HuH-7.5 (cell line): ENCODE measurements at regions not wholly inside any gene's neighbourhood (a gene's known extent, or its start where the extent isn't known, plus 50 kb on each side); places are given as distances from the start of the nearest gene placed in this dataset.
A peak's percentile ranks its signal among the peaks of the same experiment; 100 is the strongest.

Source experiments
- DNase-seq: peaks from one replicate; pipeline ENCODE4 v3.0.0; 2011; ENCODE audit warnings: low spot score

GRCh38 chr11:91955206-91955605 lies 269.4 kb upstream of the FAT3 start:
- no peak for DNase-seq

GRCh38 chr11:91952056-91952455 lies 272.6 kb upstream of the FAT3 start:
- DNase-seq: no peak

- DNase-seq: no peak
These were observed 277.3 kb upstream of the FAT3 start for GRCh38 chr11:91947215-91947820.

GRCh38 chr11:91946397-91946951 lies 278.1 kb upstream of the FAT3 start:
- DNase-seq: no peak

- DNase-seq: no peak
These were observed 289.5 kb upstream of the FAT3 start for GRCh38 chr11:91935120-91935519.

- no peak for DNase-seq
These were observed 292.3 kb upstream of the FAT3 start for GRCh38 chr11:91932151-91932821.

- DNase-seq: no peak
These were observed 297.2 kb upstream of the FAT3 start for GRCh38 chr11:91927448-91927847.

- no peak for DNase-seq
These were observed 297.7 kb upstream of the FAT3 start for GRCh38 chr11:91926965-91927364.

- DNase-seq: no peak
These were observed 301.8 kb upstream of the FAT3 start for GRCh38 chr11:91922846-91923245.

GRCh38 chr11:91921974-91922373 lies 302.6 kb upstream of the FAT3 start:
- no peak for DNase-seq

- no peak for DNase-seq
These were observed 311.2 kb upstream of the FAT3 start for GRCh38 chr11:91913407-91913806.

- DNase-seq: no peak
These were observed 312.3 kb upstream of the FAT3 start for GRCh38 chr11:91912322-91912721.

GRCh38 chr11:91906871-91907624 lies 317.6 kb upstream of the FAT3 start:
- DNase-seq: no peak

GRCh38 chr11:91904792-91905785 lies 319.5 kb upstream of the FAT3 start:
- peak; percentile 2 for DNase-seq

GRCh38 chr11:91902312-91902711 lies 322.3 kb upstream of the FAT3 start:
- DNase-seq: no peak

- DNase-seq: no peak
These were observed 344.0 kb upstream of the FAT3 start for GRCh38 chr11:91880660-91881059.

GRCh38 chr11:91876746-91877145 lies 347.9 kb upstream of the FAT3 start:
- no peak for DNase-seq

GRCh38 chr11:91872243-91872642 lies 352.4 kb upstream of the FAT3 start:
- DNase-seq: no peak

GRCh38 chr11:91871791-91872190 lies 352.8 kb upstream of the FAT3 start:
- no peak for DNase-seq

- no peak for DNase-seq
These were observed 353.6 kb upstream of the FAT3 start for GRCh38 chr11:91871048-91871447.

- no peak for DNase-seq
These were observed 354.9 kb upstream of the FAT3 start for GRCh38 chr11:91869686-91870085.

- DNase-seq: no peak
These were observed 358.0 kb upstream of the FAT3 start for GRCh38 chr11:91866642-91867041.
